ENCODE measurements at regions not wholly inside any gene's neighbourhood (a gene's known extent, or its start where the extent isn't known, plus 50 kb on each side); places are given as distances from the start of the nearest gene placed in this dataset.
"Not testable (repeated sequence)": the region's sequence is repeated elsewhere in the genome, so short reads cannot be mapped to it uniquely, and the experiment has no call there.

- intact Hi-C loops (cut with micrococcal nuclease; ENCODE audit: unreplicated experiment); DNase-seq (ENCODE audit: low read depth, low spot score); CTCF ChIA-PET; H3K9me3 ChIP-seq (ENCODE audit: control insufficient read depth, insufficient read depth, low read depth, low read length); H3K4me1 ChIP-seq (ENCODE audit: control insufficient read depth, insufficient read depth, low read length); in situ Hi-C loops (cut with HindIII; ENCODE audit: low pct_unique_long_range_greater_than_20kb, low sequenced_read_pairs); H3K27me3 ChIP-seq (ENCODE audit: control insufficient read depth, insufficient read depth, low read length); POLR2A ChIA-PET; H3K27ac ChIP-seq (ENCODE audit: low read length); H3K4me3 ChIP-seq (ENCODE audit: low read depth in 2 of 2, low read length in 2 of 2); BruUV-seq (replicated peaks); H3K36me3 ChIP-seq (ENCODE audit: control insufficient read depth, insufficient read depth, low read length): not testable (repeated sequence)
- ATAC-seq: peak; percentile 49; the same call in 1 of the 2 replicates
These were observed 137.9 kb upstream of the PTPN20 start for GRCh38 chr10:46773178-46773896.

- CTCF ChIA-PET; BruUV-seq (replicated peaks); H3K27ac ChIP-seq (ENCODE audit: low read length); in situ Hi-C loops (cut with HindIII; ENCODE audit: low pct_unique_long_range_greater_than_20kb, low sequenced_read_pairs); H3K27me3 ChIP-seq (ENCODE audit: control insufficient read depth, insufficient read depth, low read length); H3K4me1 ChIP-seq (ENCODE audit: control insufficient read depth, insufficient read depth, low read length); H3K36me3 ChIP-seq (ENCODE audit: control insufficient read depth, insufficient read depth, low read length); POLR2A ChIA-PET; H3K9me3 ChIP-seq (ENCODE audit: control insufficient read depth, insufficient read depth, low read depth, low read length); intact Hi-C loops (cut with micrococcal nuclease; ENCODE audit: unreplicated experiment); ATAC-seq; DNase-seq (ENCODE audit: low read depth, low spot score); H3K4me3 ChIP-seq (ENCODE audit: low read depth in 2 of 2, low read length in 2 of 2): not testable (repeated sequence)
These were observed 137.4 kb upstream of the PTPN20 start for GRCh38 chr10:46773897-46774236.

- H3K4me3 ChIP-seq (ENCODE audit: low read depth in 2 of 2, low read length in 2 of 2); H3K27ac ChIP-seq (ENCODE audit: low read length); ATAC-seq; H3K36me3 ChIP-seq (ENCODE audit: control insufficient read depth, insufficient read depth, low read length); H3K4me1 ChIP-seq (ENCODE audit: control insufficient read depth, insufficient read depth, low read length); intact Hi-C loops (cut with micrococcal nuclease; ENCODE audit: unreplicated experiment); H3K9me3 ChIP-seq (ENCODE audit: control insufficient read depth, insufficient read depth, low read depth, low read length); BruUV-seq (replicated peaks); CTCF ChIA-PET; DNase-seq (ENCODE audit: low read depth, low spot score); in situ Hi-C loops (cut with HindIII; ENCODE audit: low pct_unique_long_range_greater_than_20kb, low sequenced_read_pairs); POLR2A ChIA-PET; H3K27me3 ChIP-seq (ENCODE audit: control insufficient read depth, insufficient read depth, low read length): not testable (repeated sequence)
These were observed 136.9 kb upstream of the PTPN20 start for GRCh38 chr10:46774366-46774765.

- intact Hi-C loops (cut with micrococcal nuclease; ENCODE audit: unreplicated experiment); CTCF ChIA-PET; H3K27me3 ChIP-seq (ENCODE audit: control insufficient read depth, insufficient read depth, low read length); in situ Hi-C loops (cut with HindIII; ENCODE audit: low pct_unique_long_range_greater_than_20kb, low sequenced_read_pairs); BruUV-seq (replicated peaks); H3K4me3 ChIP-seq (ENCODE audit: low read depth in 2 of 2, low read length in 2 of 2); ATAC-seq; H3K27ac ChIP-seq (ENCODE audit: low read length); H3K4me1 ChIP-seq (ENCODE audit: control insufficient read depth, insufficient read depth, low read length); DNase-seq (ENCODE audit: low read depth, low spot score); H3K36me3 ChIP-seq (ENCODE audit: control insufficient read depth, insufficient read depth, low read length); H3K9me3 ChIP-seq (ENCODE audit: control insufficient read depth, insufficient read depth, low read depth, low read length); POLR2A ChIA-PET: not testable (repeated sequence)
These were observed 136.1 kb upstream of the PTPN20 start for GRCh38 chr10:46774945-46775667.

- H3K27ac ChIP-seq (ENCODE audit: low read length); ATAC-seq; BruUV-seq (replicated peaks); H3K27me3 ChIP-seq (ENCODE audit: control insufficient read depth, insufficient read depth, low read length); H3K36me3 ChIP-seq (ENCODE audit: control insufficient read depth, insufficient read depth, low read length); CTCF ChIA-PET; H3K4me1 ChIP-seq (ENCODE audit: control insufficient read depth, insufficient read depth, low read length); POLR2A ChIA-PET; intact Hi-C loops (cut with micrococcal nuclease; ENCODE audit: unreplicated experiment); H3K9me3 ChIP-seq (ENCODE audit: control insufficient read depth, insufficient read depth, low read depth, low read length); DNase-seq (ENCODE audit: low read depth, low spot score); in situ Hi-C loops (cut with HindIII; ENCODE audit: low pct_unique_long_range_greater_than_20kb, low sequenced_read_pairs); H3K4me3 ChIP-seq (ENCODE audit: low read depth in 2 of 2, low read length in 2 of 2): not testable (repeated sequence)
These were observed 135.6 kb upstream of the PTPN20 start for GRCh38 chr10:46775668-46776059.

GRCh38 chr10:46779571-46779970, 131.7 kb upstream of the PTPN20 start:
- H3K4me1 ChIP-seq (ENCODE audit: control insufficient read depth, insufficient read depth, low read length); H3K4me3 ChIP-seq (ENCODE audit: low read depth in 2 of 2, low read length in 2 of 2); H3K27ac ChIP-seq (ENCODE audit: low read length); ATAC-seq; DNase-seq (ENCODE audit: low read depth, low spot score); POLR2A ChIA-PET; intact Hi-C loops (cut with micrococcal nuclease; ENCODE audit: unreplicated experiment); BruUV-seq (replicated peaks); H3K27me3 ChIP-seq (ENCODE audit: control insufficient read depth, insufficient read depth, low read length); H3K9me3 ChIP-seq (ENCODE audit: control insufficient read depth, insufficient read depth, low read depth, low read length); in situ Hi-C loops (cut with HindIII; ENCODE audit: low pct_unique_long_range_greater_than_20kb, low sequenced_read_pairs); CTCF ChIA-PET; H3K36me3 ChIP-seq (ENCODE audit: control insufficient read depth, insufficient read depth, low read length): not testable (repeated sequence)

GRCh38 chr10:46780164-46780563, 131.1 kb upstream of the PTPN20 start:
- H3K27ac ChIP-seq (ENCODE audit: low read length); in situ Hi-C loops (cut with HindIII; ENCODE audit: low pct_unique_long_range_greater_than_20kb, low sequenced_read_pairs); H3K36me3 ChIP-seq (ENCODE audit: control insufficient read depth, insufficient read depth, low read length); intact Hi-C loops (cut with micrococcal nuclease; ENCODE audit: unreplicated experiment); H3K27me3 ChIP-seq (ENCODE audit: control insufficient read depth, insufficient read depth, low read length); H3K9me3 ChIP-seq (ENCODE audit: control insufficient read depth, insufficient read depth, low read depth, low read length); BruUV-seq (replicated peaks); CTCF ChIA-PET; ATAC-seq; H3K4me3 ChIP-seq (ENCODE audit: low read depth in 2 of 2, low read length in 2 of 2); H3K4me1 ChIP-seq (ENCODE audit: control insufficient read depth, insufficient read depth, low read length); POLR2A ChIA-PET; DNase-seq (ENCODE audit: low read depth, low spot score): not testable (repeated sequence)

Measured in Panc1 (cell line).